GM03348 (cell line): ENCODE measurements at regions not wholly inside any gene's neighbourhood (a gene's known extent, or its start where the extent isn't known, plus 50 kb on each side); places are given as distances from the start of the nearest gene placed in this dataset.

Experiments
- DNase-seq: peaks from one replicate; pipeline ENCODE4 v3.0.0; 2012; ENCODE audit warnings: low spot score

DNA sequence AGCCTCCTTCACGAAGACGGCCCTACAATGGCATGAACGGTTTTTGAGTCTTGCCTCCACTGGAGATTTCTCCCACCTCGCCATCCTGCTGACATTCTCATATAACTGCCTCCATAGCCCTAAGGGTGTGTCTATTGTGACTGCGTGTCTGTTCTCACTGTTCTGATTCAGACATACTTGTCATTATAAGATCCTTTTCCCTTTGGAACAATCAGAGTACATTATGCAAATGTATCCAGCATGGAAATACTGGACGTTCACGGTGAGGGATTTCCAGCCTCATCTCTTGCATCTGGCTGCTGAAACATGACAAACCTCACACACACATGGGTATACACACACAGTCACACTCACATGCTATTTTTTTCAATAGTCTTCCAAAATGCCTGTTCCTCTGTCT is 402.1 kb downstream of the DIRAS2 start:
- DNase-seq: no peak

DNA sequence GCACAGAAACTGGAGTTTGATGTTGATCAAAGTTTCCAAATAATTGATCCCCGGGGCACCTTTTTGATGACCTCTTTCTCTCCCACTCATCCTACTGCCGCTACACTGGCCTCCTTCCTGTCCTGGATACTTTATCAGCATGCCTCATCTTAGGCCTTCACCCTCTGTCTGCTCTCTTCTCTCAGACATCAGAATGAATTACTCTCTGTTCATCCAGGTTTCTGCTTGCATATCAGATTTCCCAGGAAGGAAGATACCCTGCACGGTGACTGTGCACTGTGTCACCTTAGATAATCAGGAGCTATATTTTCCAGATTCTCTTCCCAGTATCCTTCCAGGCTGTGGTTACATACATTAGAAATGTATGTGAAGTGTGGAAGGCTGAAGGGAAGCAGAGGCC is 397.0 kb downstream of the DIRAS2 start:
- DNase-seq: no peak

DNA sequence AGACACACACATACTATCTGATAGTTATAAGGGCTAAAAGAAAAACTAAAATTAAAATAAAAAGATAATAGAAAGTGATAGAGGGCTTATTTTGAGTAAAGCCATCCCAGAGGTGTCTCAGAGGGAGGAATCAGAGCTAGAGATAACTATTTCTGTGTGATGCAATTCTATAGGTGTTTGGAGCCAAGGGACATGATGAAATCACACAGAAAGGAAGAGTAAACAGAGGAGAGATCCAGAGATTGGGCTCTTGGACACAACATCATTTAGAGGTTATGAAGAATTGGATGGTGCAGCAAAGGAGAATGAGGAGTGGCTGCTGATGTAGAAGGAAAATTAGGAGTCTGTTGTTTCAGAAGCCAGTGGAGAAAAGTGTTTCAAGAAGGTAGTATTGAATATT is 393.5 kb downstream of the DIRAS2 start:
- DNase-seq: no peak

- DNase-seq: no peak
Measured at GRCh38 chr9:90251316-90251715, 391.3 kb downstream of the DIRAS2 start.

- DNase-seq: no peak
Measured at GRCh38 chr9:90256345-90256744, 386.3 kb downstream of the DIRAS2 start.

DNA sequence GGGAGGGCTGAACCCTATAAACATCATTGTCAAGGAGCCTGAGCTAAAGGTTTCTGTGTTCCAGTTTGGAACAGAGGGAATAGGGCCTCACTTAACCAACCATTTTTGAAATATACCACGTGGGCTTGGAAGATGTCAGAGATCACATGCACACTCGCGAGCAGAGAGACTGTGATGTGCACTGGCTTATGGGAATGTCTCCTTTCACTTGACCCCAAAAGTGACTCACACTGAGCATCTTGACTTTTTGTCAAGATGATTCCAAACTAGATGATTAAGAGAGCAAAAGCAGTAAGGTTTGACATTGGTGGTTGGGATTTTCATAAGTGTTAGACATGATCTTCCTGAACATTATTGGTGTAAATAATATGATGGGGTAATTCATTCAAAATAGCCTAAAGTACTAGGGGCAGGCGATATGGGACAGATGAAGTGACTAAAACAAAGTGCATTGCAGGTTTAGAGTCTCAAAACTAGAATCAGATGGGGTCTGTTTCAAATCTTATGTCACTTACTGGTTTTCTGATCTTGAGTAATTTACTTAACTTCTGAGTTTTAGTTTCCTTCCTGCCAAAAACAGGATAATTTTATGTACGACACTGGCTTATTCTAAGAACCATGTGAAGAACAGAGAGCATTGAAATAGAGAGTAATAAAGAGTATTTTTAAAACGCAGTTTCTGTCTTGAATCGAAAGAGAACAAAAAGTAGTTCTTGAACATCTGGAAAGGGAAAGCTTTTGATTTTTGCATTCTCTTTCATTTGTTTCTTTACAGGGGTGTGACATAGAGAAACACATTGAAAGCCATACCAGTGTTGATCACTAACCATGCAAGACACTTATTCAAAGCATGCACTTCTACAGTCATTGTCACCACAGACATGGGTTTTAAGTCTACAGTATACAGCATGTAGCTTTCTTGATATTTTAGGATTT is 383.0 kb downstream of the DIRAS2 start:
- no peak for DNase-seq

- DNase-seq: no peak
Measured at GRCh38 chr9:90261698-90262097, 380.9 kb downstream of the DIRAS2 start.

- no peak for DNase-seq
Measured at GRCh38 chr9:90268613-90269012, 374.0 kb downstream of the DIRAS2 start.

- no peak for DNase-seq
Measured at GRCh38 chr9:90271707-90272106, 370.9 kb downstream of the DIRAS2 start.

- DNase-seq: no peak
Measured at GRCh38 chr9:90274725-90275124, 367.9 kb downstream of the DIRAS2 start.

DNA sequence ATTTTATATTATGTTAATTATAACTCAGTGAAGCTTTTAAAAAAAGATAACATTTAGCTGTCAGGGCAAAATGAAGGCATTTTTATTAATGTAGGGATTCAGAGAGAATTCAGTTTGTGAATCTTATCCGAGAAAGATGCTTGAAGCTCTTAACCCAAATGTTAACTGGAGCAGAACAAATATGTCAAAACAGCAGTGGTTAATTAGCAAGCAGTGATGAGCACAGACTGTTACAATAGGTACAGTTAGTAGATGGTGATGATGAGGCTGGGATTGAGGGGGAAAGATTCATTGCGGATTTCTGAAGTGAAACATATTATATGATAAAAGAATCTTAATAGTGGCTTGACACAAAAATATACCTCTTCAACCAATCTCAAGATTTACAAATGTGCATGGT is 356.7 kb downstream of the DIRAS2 start:
- no peak for DNase-seq

GRCh38 chr9:90287567-90288274 is 354.9 kb downstream of the DIRAS2 start:
- no peak for DNase-seq

GRCh38 chr9:90288275-90288639 is 354.4 kb downstream of the DIRAS2 start:
- DNase-seq: no peak

DNA sequence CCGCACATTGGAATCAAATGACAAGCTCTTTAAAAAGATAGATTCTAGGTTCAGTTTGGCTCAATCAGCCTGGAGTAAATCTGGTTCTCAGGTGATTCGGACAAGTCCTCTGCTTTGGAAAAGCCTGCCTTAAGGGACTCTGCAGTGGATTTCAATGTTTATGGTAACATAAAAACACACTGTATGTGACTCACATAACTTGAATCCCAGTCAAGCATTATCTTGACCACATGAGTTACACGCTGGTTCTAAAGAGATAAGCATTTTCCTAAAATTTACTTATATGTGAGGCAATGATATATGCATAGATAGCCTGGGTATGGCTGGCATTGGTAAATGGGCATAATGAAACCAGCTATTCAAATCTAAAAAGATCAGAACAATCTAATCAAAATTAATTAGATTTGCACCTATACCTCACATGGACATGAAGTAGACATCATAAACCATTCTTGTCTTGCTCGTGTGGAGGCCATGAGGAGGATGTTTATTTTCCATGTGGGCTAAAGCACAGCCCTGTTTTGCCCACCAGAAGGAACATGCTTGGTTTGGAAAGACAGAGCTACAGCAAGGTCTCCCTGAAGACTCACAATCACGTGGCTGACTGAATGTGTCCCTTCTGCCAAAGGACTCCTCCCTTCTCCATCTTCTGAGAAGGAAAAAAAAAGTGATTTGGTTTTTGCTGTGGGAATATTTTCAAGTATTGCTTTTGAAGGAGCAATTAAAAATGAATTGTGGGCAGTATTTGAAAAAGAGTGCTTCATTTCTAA is 351.7 kb downstream of the DIRAS2 start:
- DNase-seq: no peak

DNA sequence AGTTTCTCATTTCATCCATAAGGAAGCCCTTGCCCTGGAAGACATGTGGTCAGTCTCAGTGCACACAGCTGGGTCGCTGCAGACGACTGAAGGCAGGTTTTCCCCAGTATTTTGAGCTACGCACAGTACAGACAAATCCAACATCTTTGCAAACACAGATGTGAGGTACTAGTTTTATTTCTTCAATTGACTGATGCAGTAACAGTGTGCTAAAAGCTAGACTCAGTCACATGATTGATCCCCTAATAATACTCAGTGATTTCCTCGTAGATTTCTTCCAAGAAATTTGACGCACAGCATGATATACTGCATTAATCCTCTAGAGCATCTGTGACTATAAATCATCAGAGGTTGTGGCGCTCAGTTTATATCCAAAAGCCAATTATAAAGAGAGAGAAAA is 346.1 kb downstream of the DIRAS2 start:
- DNase-seq: no peak

DNA sequence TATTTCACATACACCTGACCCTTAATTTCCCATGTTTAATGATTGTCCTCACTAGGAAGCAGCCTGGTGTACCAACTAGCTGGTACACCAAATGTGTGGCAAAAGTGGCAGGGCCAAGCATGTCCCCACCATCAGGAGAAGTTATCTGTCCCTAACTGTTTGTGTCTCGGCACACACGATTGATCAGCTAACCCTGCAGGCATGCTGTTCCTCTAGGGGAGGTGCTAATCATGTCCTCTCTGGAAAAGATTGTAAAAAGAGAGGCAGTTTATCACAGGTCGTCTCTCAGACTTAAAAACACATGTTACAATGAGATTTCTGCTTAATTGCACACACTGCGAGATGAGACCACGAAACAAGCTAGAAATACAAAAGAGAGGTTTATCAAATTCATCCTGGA is 342.7 kb downstream of the DIRAS2 start:
- no peak for DNase-seq

DNA sequence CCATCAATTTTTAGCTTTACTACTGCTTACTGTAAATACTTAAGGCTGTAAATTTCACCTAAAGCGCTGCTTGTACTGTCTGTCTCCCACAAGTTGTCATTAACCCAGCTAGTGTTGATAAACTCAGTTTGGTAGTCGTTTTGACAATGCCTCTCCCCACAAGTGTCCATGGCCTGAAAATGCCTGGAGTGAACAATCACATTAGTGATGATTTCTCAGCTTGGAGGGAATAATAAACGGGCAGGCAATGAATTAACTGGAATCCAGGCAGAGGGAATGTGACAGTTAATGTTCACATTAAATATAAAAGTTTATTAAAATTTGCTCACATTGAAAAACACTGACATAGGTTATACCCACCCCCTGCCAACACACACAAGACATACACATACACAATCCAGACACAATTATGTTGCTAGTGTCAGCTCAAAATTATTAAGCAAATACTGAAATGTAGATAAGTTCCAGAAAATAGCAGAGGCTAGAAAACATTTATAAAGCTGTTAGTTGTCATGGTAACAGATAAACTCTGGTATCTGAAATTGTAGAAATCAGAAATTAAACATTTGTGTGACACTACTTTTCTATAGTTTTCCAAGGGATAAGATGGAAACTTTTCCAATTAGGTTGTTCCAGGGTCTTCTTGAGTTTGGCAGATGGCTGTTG is 341.9 kb downstream of the DIRAS2 start:
- DNase-seq: no peak

GRCh38 chr9:90301277-90301653 is 341.4 kb downstream of the DIRAS2 start:
- DNase-seq: peak; percentile 89

GRCh38 chr9:90303655-90304054 is 339.0 kb downstream of the DIRAS2 start:
- no peak for DNase-seq

- DNase-seq: no peak
Measured at GRCh38 chr9:90306158-90306557, 336.5 kb downstream of the DIRAS2 start.

DNA sequence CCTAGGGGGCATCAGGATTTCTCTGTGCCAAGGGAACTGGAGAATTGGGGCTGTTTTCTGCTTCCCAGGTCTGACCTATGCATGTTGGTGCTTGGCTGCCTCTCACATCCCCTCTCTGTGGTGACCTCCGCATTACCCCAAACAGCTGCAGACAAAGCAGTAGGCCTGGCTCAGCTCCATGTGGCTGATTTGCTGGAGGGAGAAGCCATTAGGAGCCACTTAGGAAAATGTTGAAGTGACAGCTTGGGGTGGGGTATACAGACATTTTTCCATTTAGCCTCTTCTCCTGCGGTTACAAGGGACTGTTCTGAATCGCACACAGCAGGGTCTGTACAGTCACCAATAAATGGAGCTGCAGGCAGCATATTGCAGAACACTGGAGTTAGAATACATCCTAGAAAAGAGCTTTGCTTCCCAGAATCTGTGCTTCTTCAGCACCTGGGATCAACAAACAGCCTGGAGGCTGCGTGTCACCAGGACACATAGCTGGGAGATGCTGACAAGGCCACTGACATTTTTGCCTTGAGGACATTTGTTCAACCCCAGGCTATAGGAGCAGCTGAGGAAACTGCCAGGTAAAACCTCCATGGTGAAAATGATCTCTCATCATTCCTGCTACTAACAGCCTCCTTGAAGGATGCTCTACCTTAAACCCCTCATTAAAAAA is 335.3 kb downstream of the DIRAS2 start:
- DNase-seq: no peak

GRCh38 chr9:90307891-90308290 is 334.7 kb downstream of the DIRAS2 start:
- no peak for DNase-seq
